ENCODE measurements at regions not wholly inside any gene's neighbourhood (a gene's known extent, or its start where the extent isn't known, plus 50 kb on each side); places are given as distances from the start of the nearest gene placed in this dataset.

DNA sequence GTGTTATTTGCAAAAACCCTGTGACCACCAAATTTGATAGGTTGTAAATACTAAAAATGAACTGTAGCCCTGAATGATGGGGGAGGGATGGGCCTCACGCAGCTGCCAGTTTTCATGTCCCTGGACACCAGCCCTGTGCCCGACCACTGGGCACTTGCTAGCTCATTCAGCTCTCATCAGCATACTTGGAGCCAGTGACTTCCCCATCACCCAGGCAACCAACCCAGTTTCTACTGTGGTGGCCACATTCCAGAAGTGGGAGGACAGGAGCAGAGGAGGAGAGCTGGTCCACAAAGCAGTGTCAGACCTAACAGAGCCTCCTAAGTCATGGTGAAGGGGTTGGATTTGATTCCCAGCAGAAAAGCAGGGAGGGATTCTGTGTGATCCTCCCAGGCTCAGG, 128.2 kb downstream of the CPEB2 start:
- no peak for DNase-seq (ENCODE audit: low read depth in 2 of 2)

GRCh38 chr4:15131551-15131950, 129.3 kb downstream of the CPEB2 start:
- DNase-seq (ENCODE audit: low read depth in 2 of 2), result no peak

DNA sequence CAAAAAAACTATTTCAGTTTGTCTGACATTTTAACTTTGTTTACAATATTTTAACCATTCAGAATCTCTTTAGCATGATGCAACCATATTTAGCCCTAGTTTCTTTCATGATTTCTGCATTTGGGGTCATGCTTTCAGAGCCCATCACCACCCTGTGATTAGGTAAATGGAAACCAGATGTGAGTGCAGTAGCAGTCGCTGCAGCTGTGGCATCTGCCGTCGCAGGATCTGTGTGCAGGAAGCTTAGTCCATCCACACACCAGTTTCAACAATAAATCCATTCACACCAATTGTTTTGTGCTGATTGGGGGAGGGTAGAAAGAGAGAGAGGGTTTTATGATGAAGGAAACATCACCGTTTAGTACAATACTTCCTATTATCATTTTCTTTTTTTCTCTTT, 130.5 kb downstream of the CPEB2 start:
- DNase-seq (ENCODE audit: low read depth in 2 of 2), result no peak

DNA sequence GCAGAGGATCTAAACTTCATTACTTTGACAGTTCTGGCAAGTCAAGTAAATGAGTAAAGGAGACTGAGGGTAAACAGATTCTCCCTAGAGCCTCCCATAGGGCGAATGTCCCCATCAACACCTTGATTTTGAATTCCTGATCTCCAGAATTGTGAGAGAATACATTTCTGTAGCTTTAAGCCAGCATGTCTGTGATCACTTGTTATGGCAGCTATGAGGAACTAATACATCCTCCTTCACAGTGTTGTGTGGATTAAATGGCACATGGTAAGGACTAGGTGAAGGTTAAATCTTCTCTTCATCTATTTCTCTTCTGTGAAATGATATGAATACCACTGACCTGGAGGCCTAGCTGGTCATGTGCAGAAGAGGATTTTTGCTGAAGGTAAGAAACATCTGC, 137.3 kb downstream of the CPEB2 start:
- DNase-seq (ENCODE audit: low read depth in 2 of 2), result no peak

- no peak for DNase-seq (ENCODE audit: low read depth in 2 of 2)
These were observed 139.9 kb downstream of the CPEB2 start for GRCh38 chr4:15142201-15142600.

- DNase-seq (ENCODE audit: low read depth in 2 of 2), result no peak
These were observed 141.3 kb downstream of the CPEB2 start for GRCh38 chr4:15143551-15143950.

- DNase-seq (ENCODE audit: low read depth in 2 of 2), result no peak
These were observed 142.1 kb downstream of the CPEB2 start for GRCh38 chr4:15144249-15144966.

DNA sequence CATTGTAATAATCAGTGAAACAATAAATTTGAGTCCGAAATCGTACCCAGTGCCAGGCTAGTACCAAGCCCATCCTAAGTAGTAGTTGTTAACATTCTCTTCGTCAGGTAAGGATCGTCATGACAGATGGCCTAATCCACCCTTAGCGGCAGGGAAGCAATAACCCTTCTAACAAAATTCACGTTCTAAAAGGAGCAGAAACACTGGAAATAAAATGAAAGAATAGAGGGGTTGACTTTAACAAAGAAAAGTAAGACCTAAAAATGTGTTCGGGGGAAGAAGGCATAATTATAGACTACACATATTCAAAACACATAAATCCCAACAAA, 142.7 kb downstream of the CPEB2 start:
- DNase-seq (ENCODE audit: low read depth in 2 of 2), result no peak

DNA sequence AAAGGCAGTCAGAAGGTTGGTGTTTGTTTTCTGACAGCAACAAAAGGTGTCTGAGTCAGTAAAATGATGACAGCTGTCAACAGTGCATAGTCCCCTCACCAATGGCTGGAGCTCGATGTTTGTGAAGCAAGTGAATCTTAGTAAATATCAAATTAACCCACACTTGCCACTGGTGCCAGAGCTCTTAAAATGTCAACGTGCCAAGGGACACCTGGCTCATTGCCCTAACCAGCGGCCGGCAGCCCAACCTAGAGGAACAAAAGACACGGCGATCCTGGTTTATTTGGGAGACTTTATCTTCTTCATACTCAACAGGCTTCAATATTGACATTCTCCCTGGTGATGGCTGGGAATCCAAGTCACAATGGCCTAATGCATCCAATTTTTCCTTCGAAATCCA, 143.4 kb downstream of the CPEB2 start:
- DNase-seq (ENCODE audit: low read depth in 2 of 2), result no peak

DNA sequence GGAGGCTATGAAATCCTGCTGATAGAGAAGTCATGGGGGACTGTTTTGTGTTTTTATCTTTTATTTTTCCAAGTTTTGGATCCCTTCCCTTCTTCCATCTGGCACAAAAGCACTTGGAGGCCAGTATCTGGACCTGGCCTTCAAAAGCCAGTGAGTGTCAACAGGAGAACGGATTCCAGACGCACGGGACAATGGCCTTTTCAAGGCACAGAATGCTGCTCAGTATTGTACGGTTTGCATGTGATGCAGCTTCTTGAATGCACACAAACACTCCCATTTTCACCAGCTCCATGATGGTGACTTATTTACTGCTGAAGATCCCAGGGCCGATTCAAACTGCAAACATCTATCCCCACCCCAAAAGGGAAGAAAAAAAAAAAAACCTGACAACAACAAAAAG, 145.4 kb downstream of the CPEB2 start:
- no peak for DNase-seq (ENCODE audit: low read depth in 2 of 2)

GRCh38 chr4:15148199-15148598, 145.9 kb downstream of the CPEB2 start:
- no peak for DNase-seq (ENCODE audit: low read depth in 2 of 2)

GRCh38 chr4:15148691-15149090, 146.4 kb downstream of the CPEB2 start:
- no peak for DNase-seq (ENCODE audit: low read depth in 2 of 2)

- DNase-seq (ENCODE audit: low read depth in 2 of 2), result no peak
These were observed 147.1 kb downstream of the CPEB2 start for GRCh38 chr4:15149234-15149838.

- DNase-seq (ENCODE audit: low read depth in 2 of 2), result no peak
These were observed 147.7 kb downstream of the CPEB2 start for GRCh38 chr4:15149839-15150592.

DNA sequence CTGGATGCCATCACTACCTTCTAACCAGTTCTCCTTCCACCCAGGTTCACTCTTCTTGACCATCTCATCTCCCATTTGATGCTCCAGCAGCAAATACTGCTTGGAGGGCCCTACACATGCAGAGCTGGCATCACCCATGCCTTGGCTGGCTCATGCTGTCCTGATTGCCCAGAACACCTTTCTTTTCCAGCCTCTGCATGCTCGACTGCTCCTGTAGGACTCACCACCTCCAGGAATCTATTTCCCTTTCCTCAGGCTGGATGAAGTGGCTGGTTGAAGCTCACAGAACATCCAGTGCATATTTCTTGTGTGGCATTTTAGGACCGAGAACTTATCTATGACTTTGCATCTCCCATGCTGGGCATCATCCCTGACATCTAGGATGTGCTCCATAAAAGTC, 148.3 kb downstream of the CPEB2 start:
- DNase-seq (ENCODE audit: low read depth in 2 of 2), result no peak

- no peak for DNase-seq (ENCODE audit: low read depth in 2 of 2)
These were observed 148.8 kb downstream of the CPEB2 start for GRCh38 chr4:15151033-15151432.

GRCh38 chr4:15153662-15154061, 151.4 kb downstream of the CPEB2 start:
- no peak for DNase-seq (ENCODE audit: low read depth in 2 of 2)

GRCh38 chr4:15158406-15159091, 156.3 kb downstream of the CPEB2 start:
- no peak for DNase-seq (ENCODE audit: low read depth in 2 of 2)

- no peak for DNase-seq (ENCODE audit: low read depth in 2 of 2)
These were observed 157.3 kb downstream of the CPEB2 start for GRCh38 chr4:15159477-15160019.

GRCh38 chr4:15161439-15161838, 159.2 kb downstream of the CPEB2 start:
- DNase-seq (ENCODE audit: low read depth in 2 of 2), result no peak

DNA sequence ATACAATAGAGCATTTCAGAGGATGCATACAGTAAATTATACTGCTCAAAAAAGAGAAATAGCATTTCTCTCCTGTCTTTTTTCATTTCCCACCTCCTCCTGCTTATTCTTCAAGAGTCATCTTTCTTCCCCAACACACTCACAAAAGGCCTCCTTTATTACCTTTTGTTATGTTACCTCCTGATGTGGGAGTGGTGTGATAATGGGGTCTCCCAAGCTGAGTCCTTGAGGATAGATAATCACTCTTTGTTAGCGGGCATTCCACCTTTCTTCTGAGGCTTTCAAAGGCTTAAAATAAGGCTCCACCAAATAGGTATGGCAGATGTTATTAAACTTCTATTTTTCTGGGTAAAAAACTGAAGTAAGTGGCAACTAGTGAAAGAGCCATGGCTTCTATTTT, 159.8 kb downstream of the CPEB2 start:
- DNase-seq (ENCODE audit: low read depth in 2 of 2), result no peak
